GM18909 (cell line): ENCODE measurements at regions not wholly inside any gene's neighbourhood (a gene's known extent, or its start where the extent isn't known, plus 50 kb on each side); places are given as distances from the start of the nearest gene placed in this dataset.

Experiments used
- ATAC-seq: cut with Tn5 transposase; IDR thresholded peaks from one replicate; pipeline ENCODE4 v1.9.1; 2021; ENCODE audit warnings: mild to moderate bottlenecking; ENCODE audit not compliant: unreplicated experiment, poor library complexity

DNA sequence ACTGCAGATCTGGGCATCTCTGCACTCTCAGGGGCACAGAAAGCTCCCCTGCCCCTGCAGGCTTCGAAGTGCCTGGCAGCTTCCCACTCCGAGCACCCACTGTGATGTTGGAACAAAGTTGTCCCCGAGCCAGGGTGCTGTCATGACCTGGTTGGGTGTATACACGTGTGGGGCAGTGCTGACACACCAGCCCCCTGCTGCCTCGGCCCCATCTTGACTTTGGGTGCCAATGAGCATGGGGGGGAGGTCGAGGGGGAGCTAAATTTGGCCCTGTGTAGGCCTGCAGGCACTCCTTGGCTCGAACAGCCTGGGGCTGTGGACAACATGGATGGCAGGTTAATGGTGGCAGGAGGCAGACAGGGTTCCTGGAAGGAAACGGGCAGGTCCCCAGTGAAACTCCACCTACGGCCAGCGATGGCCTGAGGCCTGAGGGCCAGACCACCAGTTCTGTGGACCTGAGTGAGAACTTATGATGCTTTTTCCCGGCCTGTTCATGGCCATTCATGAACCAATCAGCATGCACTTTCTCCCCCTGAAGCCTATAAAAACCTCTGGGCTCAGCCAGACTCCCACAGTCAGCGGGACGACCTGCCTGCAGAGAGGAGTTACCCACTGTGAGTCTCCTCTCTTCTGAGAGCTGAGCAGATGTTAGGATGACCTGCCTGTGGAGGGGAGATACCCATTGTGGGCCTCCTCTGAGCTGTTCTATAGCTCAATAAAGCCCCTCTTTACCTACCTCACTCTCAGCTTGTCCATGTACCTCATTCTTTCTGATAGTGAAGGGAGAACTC, 1029.1 kb upstream of the GBE1 start:
- no peak for ATAC-seq

DNA sequence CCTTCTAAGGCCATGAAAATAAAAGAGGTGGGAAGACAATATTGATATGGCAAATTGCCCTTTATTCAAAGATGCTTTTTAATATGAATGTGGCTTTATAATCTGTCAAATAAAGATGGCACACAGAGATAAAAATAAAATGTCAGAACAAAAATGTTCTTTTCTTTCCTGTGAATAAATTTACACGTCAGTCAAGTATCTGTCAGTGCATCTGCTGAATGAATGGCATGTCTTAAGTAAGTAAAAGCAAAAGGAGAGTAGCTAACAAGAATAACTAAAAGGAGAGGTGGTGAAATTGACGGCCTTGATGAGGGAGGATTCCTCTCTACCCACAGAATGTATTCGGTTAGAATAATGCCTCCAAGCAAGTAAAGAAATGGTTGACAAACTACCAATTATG, 1021.7 kb upstream of the GBE1 start:
- no peak for ATAC-seq

DNA sequence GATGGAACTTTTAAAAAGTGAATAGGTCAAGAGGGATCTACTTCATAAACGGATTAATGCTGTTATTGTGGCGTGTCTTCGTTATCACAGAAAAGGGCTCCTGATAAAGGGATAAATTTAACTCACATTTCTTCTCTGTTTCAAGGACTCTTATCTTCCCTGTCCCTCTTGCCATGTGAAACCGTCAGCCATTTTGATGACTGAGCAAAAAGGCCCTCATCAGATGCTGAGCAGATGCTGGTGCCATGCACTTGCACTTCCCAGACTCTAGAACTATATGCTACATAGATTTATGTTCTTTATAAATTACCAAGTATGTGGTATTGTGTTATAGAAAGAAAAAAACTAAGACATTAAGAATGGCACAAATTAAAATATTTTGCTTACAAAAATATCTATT, 1011.8 kb upstream of the GBE1 start:
- ATAC-seq: no peak

DNA sequence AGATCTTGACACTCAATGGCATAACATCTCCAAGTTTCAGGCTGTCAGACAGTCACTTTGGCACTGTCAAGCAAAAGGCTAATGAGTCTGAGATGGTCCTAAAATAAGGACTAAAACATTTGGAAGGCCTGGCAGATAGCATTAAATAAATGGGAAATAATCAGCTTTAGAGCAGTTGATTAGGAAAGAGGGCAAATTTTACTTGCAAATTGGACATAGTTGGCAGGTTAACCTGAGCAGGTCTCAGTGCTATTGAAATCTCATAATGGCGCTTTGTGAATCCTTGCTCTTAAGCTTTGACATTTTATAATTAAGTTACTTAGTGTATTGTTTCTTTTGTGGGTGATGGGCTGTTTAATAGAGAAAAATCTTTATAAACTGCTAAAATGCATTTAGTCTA, 1003.1 kb upstream of the GBE1 start:
- no peak for ATAC-seq

DNA sequence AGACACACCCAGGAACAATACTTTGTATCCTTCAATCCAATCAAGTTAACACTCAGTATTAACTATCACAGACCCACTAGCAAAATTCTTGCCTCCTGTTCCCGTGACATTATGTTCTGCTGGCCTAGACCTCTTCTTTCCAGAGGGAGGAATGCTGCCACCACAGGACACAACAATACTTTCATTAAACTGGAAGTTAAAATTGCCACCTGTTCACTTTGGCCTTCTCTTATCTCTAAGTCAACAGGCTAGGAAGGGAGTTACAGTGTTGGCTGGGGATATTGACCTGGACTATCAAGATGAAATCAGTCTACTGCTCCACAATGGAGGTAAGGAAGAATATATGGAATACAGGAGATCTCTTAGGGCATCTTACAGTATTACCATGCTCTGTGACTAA, 1000.4 kb upstream of the GBE1 start:
- no peak for ATAC-seq

DNA sequence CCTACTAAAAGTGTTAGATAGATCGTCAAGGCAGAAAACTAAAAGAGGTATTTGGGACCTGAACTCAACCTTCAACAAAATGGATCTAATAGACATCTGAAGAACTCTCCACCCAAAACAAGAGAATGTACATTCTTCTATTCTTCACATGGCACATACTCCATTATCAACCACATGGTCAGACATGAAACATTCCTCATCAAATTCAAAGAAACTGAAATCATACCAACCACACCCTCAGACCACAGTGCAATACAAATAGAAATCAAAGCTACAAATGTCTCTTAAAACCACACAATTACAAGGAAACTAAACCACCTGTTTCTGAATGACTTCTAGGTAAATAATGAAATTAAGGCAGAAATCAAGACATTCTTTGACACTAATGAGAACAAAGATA, 984.1 kb upstream of the GBE1 start:
- no peak for ATAC-seq

DNA sequence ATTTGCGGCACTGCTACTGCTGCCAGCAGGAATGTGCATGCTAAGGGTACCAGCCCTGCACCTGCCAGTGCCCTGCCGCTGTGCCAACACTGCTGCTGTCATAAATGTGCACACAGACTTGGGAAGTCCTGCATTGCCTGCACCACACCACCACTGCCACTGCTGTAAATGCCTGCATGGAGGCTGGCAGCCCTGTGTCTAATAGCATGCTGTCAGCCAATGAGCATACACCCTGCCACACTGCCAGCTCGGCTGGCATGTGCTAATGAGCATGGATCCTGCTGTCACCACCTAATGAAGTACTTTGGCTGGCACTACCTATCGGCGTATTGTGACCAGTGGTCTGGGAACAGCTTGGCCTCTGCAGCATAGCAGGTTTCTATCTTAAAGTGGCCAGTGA, 981.8 kb upstream of the GBE1 start:
- no peak for ATAC-seq

DNA sequence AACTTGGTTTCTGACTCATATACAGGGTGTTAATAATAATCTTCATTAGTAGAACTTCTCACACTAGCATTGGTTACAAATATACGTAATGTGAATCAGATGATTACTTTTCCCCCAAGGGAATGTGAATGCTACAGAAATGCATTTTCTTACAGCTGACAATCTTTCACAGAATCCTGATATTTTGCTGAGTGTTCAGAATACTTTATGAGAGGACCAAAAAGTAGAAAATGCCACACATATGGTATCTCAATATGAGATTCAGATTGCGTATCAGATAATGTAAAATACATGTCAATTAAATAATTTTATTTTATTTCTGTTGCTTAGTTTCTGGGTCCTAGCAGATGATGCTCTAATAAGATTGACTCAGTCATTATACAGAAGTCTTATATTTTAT, 979.9 kb upstream of the GBE1 start:
- no peak for ATAC-seq

DNA sequence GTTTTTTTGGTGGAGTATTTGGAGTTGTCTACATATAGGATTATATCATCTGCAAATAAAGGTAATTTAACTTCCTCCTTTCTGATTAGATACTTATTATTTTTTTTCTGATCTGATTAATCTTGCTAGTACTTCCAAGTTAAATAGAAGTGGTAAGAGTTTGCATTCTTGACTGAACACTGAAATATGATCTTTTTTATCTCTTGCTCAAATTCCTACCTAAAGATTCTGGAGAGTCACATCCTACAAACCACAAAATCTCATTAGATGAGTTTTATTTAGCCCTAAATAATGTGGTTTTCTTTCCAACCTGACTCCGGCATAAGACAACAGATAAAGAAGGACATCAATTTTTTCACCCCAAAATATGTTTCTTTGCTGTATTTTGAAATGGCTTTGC, 977.9 kb upstream of the GBE1 start:
- ATAC-seq: no peak

DNA sequence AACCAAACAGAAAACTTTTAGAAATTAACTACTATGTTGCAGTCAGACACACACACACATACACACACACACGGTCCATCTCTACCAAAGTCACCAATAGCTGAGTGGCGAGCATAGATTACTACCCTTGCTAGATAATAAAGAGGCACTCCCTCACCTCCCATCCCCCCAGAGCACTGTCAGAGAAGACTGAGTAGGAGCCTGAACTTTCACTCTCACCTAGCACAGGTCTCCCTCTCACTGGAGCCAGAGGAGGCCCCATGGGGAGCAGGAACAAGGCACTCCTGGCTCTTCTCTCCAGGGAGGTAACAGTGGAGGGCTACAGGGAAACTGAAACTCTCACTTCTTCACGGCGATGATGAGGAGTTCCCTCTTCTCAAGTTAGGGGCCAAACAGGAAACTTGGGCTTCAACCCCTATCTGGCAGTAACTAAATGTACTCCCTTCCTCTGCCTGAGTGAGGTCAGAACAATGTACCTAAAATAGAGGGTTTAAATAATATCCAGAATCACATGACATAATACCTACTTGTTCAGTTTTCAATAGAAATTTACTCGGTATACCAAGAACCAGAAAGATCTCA, 975.3 kb upstream of the GBE1 start:
- no peak for ATAC-seq

DNA sequence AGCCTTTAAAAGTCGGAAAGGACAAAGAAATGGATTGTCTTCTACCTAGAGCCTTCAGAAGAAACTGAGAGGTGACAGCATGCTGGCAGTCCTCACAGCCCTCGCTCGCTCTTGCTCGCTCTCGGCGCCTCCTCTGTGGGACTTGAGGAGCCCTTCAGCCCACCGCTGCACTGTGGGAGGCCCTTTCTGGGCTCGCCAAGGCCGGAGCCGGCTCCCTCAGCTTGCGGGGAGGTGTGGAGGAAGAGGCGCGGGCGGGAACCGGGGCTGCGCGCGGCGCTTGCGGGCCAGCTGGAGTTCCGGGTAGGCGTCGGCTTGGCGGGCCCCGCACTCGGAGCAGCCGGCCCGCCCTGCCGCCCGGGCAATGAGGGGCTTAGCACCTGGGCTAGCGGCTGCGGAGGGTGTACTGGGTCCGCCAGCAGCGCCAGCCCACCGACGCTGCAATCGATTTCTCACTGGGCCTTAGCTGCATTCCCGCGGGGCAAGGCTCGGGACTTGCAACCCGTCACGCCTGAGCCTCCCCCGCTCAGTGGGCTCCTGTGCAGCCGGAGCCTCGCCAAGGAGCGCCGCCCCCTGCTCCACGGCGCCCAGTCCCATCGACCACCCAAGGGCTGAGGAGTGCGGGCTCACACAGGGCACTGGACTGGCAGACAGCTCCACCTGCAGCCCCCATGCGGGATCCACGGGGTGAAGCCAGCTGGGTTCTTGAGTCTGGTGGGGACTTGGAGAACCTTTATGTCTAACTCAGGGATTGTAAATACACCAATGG, 953.8 kb upstream of the GBE1 start:
- ATAC-seq: no peak

DNA sequence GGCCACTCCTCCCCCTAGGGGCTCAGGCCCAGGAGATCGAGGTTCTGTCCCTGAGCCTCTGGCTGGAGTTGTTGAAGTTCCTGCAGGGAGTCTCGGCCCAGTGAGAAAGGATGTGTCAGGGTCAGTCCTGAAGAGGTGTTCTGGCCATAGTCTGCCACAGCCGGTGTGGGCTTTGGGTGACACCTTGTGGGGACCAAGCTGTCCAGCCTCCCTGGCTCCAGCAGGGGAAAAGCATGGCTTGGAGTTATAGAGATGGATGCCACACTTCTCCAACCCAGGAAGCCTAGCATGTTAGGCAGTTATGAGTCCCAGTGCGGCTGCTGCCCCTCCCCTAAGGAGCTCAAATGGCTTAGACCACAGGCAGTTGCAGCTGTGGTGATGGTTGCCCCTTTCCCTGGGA, 945.6 kb upstream of the GBE1 start:
- ATAC-seq: no peak

DNA sequence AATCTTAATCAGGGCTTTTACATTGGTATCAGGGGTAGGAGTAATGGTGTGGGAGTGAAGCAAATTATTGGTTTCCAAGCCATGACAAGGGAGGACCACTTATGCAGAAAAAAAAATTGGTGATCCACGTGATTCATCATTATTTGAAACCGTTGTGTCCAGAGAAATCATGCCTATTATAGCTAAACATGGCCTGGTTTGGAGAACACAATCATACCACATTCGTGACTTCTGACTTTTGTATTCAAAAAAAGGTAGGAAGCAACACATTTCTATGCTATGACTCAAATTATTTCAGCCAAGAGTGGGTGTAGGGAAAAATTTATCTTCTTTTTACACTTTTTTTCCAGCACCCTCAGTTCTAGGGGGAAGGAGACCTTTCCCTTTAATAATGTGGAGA, 924.3 kb upstream of the GBE1 start:
- ATAC-seq: no peak

DNA sequence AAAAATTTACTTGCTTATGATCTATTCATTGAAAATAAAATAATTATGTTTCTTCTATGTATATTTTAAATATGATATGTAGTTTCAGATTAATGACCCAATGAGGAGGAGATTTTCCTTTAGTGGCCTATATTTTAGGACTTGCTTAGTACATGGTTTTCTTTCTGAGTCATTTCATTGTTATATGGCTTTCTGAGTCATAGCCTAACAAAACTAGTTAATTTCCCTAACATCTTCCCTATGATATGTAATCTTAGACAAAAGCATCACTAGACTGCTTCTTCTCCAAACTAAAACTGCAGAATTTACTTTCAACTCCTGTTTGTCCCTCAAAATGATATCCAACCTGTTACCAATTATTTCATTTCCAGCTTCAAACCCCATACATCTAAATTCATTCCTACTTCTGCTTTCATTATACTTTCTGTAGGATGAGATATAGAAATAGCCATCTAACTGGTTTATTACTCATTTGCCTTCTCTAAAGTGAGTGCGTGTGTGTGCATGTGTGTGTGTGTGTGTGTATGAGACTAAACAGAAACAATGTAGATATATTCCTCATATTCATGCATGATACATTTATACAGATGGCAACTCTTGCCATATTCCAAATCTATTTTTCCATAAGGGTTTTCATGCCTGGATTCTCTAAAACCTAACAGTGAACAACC, 915.0 kb upstream of the GBE1 start:
- no peak for ATAC-seq

DNA sequence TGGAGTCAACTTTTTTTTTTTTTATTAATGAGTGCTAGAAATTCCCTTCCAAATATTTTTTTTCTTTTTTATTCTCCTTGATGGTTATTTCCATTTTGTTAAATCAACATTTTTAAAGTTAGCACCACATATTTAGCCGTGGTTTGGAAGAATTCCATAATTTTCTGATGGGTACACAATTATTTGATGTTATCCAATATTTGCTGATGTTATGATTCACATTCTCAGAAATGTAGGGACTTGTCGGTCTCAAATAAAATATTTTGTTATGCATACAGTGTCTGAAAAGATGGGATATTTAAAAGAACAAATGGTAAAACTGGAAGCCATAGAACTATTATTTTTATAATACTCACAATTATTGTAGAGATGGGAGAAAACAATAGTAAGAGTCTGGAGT, 911.5 kb upstream of the GBE1 start:
- ATAC-seq: no peak

DNA sequence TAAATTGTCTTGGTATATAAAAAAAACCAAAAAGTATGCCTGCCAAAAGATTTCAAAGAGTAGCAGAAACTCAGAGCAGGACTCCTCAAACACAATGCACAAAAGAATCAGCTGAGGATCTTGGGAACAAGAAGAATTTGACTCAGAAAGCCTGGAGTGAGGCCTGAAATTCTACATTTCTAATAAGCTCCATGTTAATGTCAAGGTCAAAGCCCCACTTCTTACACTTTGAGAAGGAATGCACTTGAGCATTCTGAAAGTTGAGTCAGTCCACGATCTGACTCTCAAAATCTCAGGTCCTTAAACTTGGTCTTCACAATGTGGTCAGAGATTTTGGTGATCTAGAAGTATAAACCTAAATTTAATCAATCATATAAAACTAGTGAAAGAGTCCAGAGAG, 910.0 kb upstream of the GBE1 start:
- ATAC-seq: no peak

DNA sequence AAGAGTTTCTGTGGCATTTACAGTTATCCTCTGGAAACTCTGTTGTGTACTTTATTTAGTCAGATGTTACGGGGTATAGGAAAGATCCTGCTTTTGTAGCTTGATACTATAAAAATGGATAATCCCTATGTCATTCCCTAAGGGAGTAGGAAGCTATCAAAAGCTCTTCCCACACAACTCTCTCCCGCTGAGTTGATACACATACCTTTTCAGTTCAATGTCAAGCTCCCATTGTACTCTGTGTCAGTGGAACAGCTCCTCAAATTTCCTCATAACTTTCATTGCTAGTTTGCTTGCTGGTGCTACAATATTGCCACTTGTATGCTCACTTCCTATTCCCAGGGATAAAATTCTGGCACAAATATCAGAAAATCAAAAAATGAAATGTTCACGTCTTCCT, 893.3 kb upstream of the GBE1 start:
- no peak for ATAC-seq

DNA sequence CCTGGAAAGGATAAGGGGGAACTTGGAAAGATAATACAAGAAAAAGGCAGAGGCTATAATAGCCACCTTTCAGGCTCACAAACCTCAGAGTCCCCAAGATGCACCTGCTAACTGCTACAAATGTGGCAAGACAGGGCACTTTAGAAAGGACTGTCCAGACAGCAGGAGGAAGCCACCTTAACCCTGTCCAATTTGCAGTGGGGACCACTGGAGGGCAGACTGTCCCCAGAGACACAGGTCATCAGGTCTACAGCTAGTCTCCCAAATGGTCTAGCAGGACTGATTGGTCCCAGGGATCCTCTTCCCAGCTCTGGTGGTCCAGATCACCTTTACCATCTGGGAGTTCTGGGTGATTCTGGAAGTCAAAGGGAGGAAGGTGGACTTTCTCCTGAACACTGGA, 882.5 kb upstream of the GBE1 start:
- no peak for ATAC-seq

DNA sequence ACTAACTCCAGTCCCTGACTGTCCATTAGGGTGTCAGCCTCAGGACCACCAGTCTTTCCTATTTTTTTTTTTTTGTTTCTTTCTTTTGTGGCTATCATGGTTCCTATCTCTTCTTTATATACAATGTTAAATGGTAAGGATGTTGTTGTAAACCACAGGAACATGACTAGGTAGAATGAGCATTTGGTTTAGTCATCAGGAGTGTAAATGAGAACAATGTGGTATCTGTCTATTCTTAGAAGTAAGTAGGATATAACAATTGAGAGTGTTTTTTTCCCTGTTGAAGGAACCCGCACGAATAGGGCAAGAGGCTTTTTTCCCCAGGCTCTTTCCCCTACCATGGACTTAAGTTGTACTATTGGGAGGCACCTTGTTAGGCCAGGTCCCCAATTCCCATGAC, 880.3 kb upstream of the GBE1 start:
- ATAC-seq: no peak

DNA sequence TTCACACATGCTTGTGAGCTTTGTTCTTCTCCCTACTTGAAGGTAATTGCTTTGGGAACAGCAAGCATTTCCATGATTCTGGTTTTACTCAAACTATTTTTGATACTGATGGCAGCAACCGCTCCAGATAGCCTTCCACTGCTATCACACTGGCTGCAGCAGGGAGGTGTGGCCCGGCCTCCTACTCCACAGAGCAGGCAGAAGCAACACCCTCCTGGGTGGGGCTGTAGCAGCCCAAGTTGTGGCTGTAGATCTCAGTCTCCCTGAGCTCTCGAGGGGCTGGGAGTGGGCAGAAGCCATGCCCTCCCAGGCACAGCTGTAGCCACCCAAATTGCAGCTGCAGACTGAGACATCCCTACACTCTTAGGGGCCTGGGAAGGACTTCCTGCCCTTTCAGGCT, 878.8 kb upstream of the GBE1 start:
- no peak for ATAC-seq

DNA sequence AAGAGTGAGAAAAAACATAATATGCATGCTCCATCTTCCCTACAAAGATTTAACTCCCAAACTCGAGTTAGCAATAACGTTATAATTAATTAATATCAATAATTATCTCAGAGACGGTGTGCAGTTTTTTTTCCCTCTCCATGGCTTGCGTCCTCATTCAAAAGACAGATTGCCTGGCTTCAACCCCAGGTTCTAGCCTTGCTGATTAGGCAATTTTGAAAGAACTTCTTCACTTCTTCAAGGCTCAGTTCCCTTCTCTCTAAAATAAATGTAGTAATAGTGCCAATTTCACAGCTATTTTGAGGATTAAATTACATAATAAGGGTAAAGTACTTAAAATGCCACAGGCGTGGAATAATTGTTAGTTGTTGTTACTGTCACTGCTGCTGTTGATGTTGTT, 876.1 kb upstream of the GBE1 start:
- ATAC-seq: no peak
